Stimulated activated effector memory CD8-positive, alpha-beta T cell treated with anti-CD3 and anti-CD28 coated beads, Interleukin-12 subunit alpha, Interleukin-12 subunit beta, amount 100 ng/mL, for 72 hours (primary cell): ENCODE measurements at regions not wholly inside any gene's neighbourhood (a gene's known extent, or its start where the extent isn't known, plus 50 kb on each side); places are given as distances from the start of the nearest gene placed in this dataset.
"Not testable (repeated sequence)": the region's sequence is repeated elsewhere in the genome, so short reads cannot be mapped to it uniquely, and the experiment has no call there.

Experiments used
- ATAC-seq: fragments of 150-1000 bp; cut with Tn5 transposase; 2 replicates; pipeline ENCODE4 v1.10.0; 2021
- DNase-seq, 2 donors: peaks; one replicate each; pipeline ENCODE4 v3.0.0; 2021 to 2022; ENCODE audit warnings: low spot score in 2 of 2
- H3K27ac Mint-ChIP-seq: one replicate; pipeline ENCODE4 v1.8.0; 2022; ENCODE audit warnings: mild to moderate bottlenecking, mixed read lengths
- H3K36me3 Mint-ChIP-seq: one replicate; pipeline ENCODE4 v1.8.0; 2022; ENCODE audit warnings: mild to moderate bottlenecking, mixed read lengths
- H3K4me1 Mint-ChIP-seq: one replicate; pipeline ENCODE4 v1.8.0; 2022; ENCODE audit warnings: mixed read lengths
- H3K4me3 Mint-ChIP-seq: one replicate; pipeline ENCODE4 v1.8.0; 2022; ENCODE audit warnings: mild to moderate bottlenecking, mixed read lengths
- H3K9me3 Mint-ChIP-seq: one replicate; pipeline ENCODE4 v1.8.0; 2022; ENCODE audit warnings: mixed read lengths

DNA sequence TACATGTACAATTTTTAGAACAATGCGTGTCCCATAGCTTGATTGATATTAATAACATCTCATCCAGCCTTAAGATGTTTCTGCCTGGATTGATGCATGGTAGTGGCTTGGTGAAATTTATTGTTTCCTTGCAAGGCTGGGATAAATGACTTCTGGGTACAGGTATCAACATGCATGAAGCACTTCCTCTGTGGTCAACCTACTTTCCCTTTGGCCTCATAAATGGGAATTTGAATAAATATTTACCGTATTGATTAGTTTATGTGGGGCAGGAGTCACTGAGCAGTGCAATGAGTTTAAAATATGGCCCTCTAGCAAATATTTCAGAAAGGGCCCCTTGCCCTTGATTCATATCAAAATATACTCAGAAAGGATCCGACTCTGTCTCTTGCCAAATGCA, 83.9 kb upstream of the KCNE2 start:
- peaks cover 4% of the 10 kb centered on the region for H3K9me3 Mint-ChIP-seq
- H3K36me3 Mint-ChIP-seq = no peaks in the 10 kb centered on the region
- no peak for ATAC-seq
- peak overlapping the region; percentile 32 for H3K27ac Mint-ChIP-seq
- peaks cover 20% of the 10 kb centered on the region for H3K4me1 Mint-ChIP-seq
- H3K4me3 Mint-ChIP-seq = no peak overlapping the region
- no peak for DNase-seq

DNA sequence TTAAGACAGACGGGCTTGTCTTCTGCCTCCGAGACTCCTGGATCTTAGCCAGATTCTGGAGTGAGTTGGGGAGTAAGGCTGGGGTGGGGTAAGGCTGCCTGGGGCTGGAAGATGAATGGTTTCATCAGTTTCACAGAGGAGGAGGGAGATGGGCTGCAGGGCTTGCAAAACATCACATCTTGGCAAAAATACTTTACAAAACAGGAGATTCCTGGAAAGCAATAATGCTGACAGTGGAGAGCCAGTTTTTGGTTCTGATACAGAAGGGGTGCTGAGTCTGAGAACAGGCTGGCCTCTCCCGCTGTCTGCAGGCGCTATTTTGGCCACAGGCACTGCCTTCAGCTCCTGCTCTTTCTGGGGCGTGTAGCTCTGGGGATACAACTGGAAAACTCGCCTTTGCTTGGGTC, 83.4 kb upstream of the KCNE2 start:
- Mint-ChIP-seq H3K27ac (peak overlapping the region; percentile 32), H3K36me3 (no peaks in the 10 kb centered on the region), H3K4me3 (no peak overlapping the region), H3K4me1 (peaks cover 20% of the 10 kb centered on the region), H3K9me3 (peaks cover 4% of the 10 kb centered on the region)
- no peak for ATAC-seq
- no peak for DNase-seq

DNA sequence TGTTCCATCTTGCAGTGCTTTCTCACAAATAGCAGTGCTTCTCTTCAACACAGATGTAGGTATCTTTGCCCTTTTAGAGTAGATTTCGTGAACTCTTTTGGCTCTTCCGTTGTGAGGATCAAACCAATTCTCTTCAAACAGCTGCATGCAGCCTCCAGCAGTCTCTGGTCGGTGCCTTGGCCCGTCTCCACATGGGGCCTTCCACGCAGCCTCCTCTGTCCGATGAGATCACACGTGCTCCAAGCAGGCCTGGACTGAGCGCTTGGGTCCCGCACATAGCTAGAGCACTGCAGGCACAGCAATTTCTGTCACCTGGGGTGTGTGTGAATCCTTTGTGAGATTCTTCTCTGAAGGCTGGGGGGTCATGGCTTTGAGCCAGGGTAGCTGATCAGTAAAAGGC, 82.8 kb upstream of the KCNE2 start:
- peaks cover 20% of the 10 kb centered on the region for H3K4me1 Mint-ChIP-seq
- DNase-seq = no peak

DNA sequence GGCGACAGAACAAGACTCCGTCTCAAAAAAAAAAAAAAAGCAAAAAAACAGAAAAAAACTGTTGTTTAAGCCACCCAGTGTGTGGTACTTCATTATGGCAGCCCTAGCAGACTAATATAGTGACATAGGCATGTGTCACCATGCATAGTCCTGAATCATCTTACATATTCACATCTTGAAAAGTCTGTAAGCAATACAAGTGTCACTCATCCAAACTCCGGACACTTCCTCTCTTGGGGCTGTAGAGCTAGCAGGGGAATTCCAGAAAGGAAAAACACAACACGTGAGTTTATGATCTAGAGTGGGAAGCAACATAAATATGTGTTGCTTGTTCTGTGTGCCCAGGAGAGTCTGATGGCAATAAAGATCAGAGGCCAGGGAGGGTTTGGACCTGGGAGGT, 81.6 kb upstream of the KCNE2 start:
- Mint-ChIP-seq H3K4me3 (no peak overlapping the region), H3K9me3 (peaks cover 3% of the 10 kb centered on the region), H3K4me1 (peaks cover 10% of the 10 kb centered on the region), H3K36me3 (no peaks in the 10 kb centered on the region), H3K27ac (peak overlapping the region; percentile 37)
- DNase-seq (no peak), ATAC-seq (peak; percentile 98)

More for the DNA sequence above, 82.8 kb upstream of the KCNE2 start:
- H3K36me3 Mint-ChIP-seq = no peaks in the 10 kb centered on the region
- H3K9me3 Mint-ChIP-seq = peaks cover 4% of the 10 kb centered on the region
- H3K4me3 Mint-ChIP-seq = no peak overlapping the region
- H3K27ac Mint-ChIP-seq = peak overlapping the region; percentile 32
- ATAC-seq = no peak

DNA sequence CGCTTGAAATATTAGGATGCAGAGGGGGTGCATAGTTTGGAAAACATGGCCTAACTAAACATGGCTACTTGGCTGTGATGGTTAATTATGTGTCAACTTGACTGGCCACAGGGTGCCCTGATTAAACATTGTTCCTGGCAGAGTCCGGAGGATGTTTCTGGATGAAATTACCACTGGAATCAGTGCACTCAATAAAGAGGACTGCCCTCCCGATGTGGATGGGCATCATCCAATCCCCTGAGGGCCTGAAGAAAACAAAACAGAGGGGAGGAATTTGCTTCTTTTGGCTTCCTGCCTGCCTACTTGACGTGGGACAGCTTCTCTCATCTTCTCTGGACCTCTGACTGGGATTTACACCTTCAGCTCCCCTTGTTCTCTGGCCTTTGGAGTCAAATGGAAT, 79.1 kb upstream of the KCNE2 start:
- Mint-ChIP-seq H3K4me3 (no peak overlapping the region), H3K9me3 (peaks cover 13% of the 10 kb centered on the region)

DNA sequence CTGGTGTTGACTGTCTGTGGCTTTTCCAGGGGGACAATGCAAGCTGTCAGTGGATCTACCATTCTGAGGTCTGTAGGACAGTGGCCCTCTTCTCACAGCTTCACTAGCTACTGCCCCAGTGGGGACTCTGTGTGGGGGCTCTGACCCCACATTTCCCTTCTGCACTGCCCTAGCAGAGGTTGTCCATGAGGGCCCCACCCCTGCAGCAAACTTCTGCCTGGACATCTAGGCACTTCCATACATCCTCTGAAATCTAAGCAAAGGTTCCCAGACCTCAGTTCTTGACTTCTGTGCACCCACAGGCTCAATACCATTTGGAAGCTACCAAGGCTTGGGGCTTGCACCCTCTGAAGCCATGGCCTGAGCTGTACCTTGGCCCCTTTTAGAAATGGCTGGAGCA, 75.8 kb upstream of the KCNE2 start:
- not testable (repeated sequence) for H3K36me3 Mint-ChIP-seq, H3K4me3 Mint-ChIP-seq, H3K4me1 Mint-ChIP-seq, ATAC-seq, H3K27ac Mint-ChIP-seq, DNase-seq
- H3K9me3 Mint-ChIP-seq = peaks cover 13% of the 10 kb centered on the region

More for the DNA sequence above, 79.1 kb upstream of the KCNE2 start:
- Mint-ChIP-seq H3K36me3 (no peaks in the 10 kb centered on the region), H3K4me1 (peaks cover 7% of the 10 kb centered on the region), H3K27ac (no peak overlapping the region)
- DNase-seq (no peak), ATAC-seq (no peak)

DNA sequence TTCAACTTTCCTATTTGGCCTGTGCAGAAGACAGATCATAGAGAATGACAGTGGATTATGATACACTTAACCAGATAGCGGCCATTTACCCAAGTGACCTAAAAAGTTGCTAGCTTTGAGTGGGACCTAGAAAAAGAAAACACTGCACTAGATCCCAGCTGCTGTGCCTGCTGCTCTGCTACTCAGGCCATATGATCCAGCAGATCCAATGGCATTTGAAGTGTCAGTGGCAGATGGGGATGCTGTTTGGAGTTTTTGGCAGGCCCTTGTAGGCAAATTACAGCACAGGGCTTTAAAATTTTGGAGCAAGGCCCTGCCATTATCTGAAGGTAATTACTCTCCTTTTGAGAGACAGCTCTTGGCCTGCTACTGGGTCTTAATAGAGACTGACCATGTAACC, 74.0 kb upstream of the KCNE2 start:
- Mint-ChIP-seq H3K36me3 (no peaks in the 10 kb centered on the region), H3K27ac (no peak overlapping the region), H3K4me3 (no peak overlapping the region), H3K9me3 (peaks cover 13% of the 10 kb centered on the region), H3K4me1 (no peaks in the 10 kb centered on the region)
- ATAC-seq = no peak
- no peak for DNase-seq

DNA sequence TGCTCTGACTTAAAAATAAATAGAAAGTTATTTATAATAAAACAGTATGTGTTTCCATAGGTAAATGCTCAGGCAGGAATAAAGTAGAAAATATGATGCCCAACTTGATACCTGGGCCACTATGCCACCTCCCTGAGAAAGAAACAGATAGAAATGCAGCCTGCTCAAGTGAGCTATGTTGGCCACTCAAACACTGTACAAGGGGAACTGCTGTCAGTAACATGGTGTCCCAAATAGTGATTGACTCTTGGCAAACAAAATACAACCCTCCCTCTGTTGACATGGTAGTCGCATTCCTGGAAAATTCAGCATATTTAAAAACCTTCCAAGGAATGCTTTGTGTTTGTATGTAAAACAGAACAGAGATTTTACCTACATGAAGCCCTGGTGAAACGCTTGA, 66.9 kb upstream of the KCNE2 start:
- H3K36me3 Mint-ChIP-seq = no peaks in the 10 kb centered on the region
- peaks cover 3% of the 10 kb centered on the region for H3K9me3 Mint-ChIP-seq
- H3K4me1 Mint-ChIP-seq = no peaks in the 10 kb centered on the region
- H3K4me3 Mint-ChIP-seq = no peak overlapping the region
- DNase-seq (no peak), ATAC-seq (no peak)
- no peak overlapping the region for H3K27ac Mint-ChIP-seq

DNA sequence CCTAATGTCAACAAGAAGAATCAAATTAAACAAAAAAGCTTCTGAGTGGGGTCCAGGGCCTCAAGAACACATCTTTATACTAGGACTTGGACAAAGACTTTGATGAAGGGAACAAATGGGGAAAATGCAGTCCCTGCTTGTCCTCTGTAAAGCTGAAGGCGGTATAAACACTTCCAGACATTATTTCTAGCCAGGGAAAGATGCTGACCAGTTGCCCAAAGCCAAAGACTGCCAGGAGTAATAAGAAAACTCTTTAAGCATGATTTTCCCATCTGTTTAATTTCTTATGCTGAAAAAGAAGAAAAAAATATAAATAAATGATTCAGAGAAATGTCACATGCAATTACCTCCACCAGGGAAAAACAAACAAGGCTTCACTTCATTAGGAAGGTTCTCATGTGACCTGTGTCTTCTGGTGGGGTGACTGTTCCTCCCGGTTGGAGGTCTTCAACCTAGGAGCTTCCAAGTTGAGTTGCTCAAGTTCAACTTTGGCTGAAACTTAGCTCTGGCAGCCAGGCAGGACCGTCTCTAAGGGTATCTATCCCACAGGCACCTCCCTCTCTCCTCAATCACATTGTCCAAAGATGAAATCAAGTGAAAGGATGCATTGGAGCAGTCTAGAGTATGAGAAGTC, 65.2 kb upstream of the KCNE2 start:
- no peak for ATAC-seq
- peaks cover 3% of the 10 kb centered on the region for H3K9me3 Mint-ChIP-seq

DNA sequence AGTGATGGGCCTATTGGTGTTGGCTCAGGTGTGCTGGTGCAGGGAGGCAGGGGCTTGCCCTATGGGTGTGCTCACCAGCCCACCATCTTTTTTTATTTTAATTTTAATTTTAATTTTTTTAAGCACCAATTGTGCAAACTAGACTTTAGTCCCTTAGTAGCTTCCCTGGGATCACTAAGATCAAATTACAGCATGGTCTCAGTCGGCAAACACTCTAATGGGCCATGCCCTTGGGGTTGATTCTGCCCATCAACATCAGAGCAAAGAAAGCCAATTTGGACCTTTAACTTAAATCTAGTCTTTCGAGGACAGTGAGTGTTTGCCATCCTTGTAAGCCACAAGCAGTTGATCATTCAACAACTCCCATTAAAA, 64.7 kb upstream of the KCNE2 start:
- ATAC-seq (no peak), DNase-seq (no peak)
- Mint-ChIP-seq H3K27ac (no peak overlapping the region), H3K36me3 (no peaks in the 10 kb centered on the region), H3K4me1 (no peaks in the 10 kb centered on the region), H3K9me3 (peaks cover 3% of the 10 kb centered on the region), H3K4me3 (no peak overlapping the region)

More for the DNA sequence above, 65.2 kb upstream of the KCNE2 start:
- DNase-seq = no peak
- Mint-ChIP-seq H3K27ac (no peak overlapping the region), H3K4me3 (no peak overlapping the region), H3K4me1 (no peaks in the 10 kb centered on the region), H3K36me3 (no peaks in the 10 kb centered on the region)

DNA sequence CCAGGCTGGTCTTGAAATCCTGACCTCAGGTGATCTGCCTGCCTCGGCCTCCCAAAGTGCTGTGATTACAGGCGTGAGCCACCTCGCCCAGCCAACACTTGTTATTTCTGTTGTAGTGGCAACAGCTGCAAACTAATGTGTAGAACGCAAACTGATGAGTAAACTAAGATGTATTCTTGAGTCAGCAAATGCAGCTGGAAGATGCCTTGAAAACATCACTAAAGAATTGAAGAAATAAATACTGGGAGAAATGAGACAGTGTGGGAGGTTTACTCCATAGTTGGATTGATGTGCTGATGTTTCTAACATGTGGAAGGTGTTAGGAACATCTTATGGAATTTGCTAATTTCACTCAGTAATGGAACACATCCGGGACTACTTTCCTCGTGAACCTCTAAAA, 61.3 kb upstream of the KCNE2 start:
- no peak overlapping the region for H3K4me3 Mint-ChIP-seq
- H3K4me1 Mint-ChIP-seq = no peaks in the 10 kb centered on the region
- no peaks in the 10 kb centered on the region for H3K36me3 Mint-ChIP-seq
- ATAC-seq (no peak), DNase-seq (no peak)
- H3K27ac Mint-ChIP-seq = no peak overlapping the region
- H3K9me3 Mint-ChIP-seq = peaks cover 3% of the 10 kb centered on the region

DNA sequence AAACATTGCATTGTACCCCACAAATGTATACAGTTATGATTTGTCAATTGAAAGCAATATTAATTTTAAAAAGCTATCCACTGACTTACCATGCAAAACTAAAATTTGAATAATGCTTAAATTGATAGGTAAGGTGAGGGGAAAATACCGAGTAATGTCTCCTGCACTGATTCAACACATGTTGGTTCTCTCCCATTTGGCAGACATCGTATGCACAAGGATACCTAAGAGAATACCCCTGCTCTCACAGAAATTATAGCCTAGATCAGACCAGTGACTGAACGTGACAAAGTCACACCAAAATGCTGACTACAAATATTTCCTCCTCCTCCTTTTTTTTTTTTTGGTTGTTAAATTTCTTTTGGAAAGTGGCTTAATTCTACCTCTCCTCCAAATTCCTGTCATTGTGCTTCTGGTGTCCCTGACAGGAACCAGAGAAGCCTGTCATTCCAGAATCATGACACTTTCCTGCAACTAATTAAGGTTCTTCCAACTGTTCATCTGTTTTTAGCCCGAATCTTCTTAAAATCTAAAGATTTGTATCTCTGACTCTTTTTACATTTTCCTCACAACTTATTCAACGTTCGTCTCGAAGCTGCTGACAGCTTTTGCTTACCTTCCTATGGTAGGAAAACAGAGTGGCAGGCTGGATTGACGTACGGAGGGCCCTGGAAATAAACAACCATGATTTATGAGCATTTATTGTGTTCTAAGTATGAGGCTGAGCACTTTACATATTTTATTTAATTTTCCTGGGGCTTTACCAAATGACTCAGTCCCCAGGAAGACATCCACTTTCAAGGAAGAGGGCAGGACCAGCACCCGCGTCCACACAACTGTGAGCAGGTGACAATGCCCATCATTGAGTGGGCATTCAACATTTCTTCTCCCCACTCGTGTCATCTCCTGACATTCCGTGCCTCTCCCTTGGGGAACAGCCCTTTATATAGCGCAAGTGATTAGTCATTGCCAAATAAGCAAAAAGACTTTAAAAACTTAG, 57.9 kb upstream of the KCNE2 start:
- Mint-ChIP-seq H3K4me1 (no peaks in the 10 kb centered on the region), H3K4me3 (no peak overlapping the region), H3K27ac (no peak overlapping the region), H3K36me3 (no peaks in the 10 kb centered on the region), H3K9me3 (peaks cover 3% of the 10 kb centered on the region)
- no peak for DNase-seq
- no peak for ATAC-seq

DNA sequence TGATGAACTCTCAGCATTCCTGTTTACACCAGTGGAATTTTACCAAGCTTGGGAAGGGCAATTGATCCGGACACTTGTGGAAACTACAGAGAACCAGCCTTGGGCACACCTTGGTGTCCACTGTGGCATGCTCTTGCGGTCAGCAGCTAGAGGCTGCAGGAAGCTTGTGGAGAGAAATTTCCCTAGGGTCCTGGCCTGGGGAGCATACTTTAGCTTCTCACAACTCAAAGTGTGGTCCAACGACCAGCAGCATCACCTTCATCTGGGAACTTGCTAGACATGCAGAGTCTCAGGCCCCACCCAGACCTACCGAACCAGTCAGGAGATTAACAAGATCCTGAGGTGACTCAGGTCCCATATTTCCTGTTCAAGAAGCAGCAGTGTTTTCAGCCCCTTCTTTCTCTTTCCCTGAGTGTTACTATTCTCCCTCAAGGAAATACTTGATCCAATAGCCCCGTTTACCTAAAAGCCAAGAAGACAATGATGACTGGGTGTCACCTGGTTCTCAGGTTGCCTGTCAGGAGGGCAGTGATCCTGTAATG, 55.7 kb upstream of the KCNE2 start:
- H3K4me3 Mint-ChIP-seq = no peak overlapping the region
- H3K9me3 Mint-ChIP-seq = no peaks in the 10 kb centered on the region
- DNase-seq (no peak), ATAC-seq (no peak)
- no peaks in the 10 kb centered on the region for H3K36me3 Mint-ChIP-seq
- H3K27ac Mint-ChIP-seq = no peak overlapping the region
- H3K4me1 Mint-ChIP-seq = no peaks in the 10 kb centered on the region

DNA sequence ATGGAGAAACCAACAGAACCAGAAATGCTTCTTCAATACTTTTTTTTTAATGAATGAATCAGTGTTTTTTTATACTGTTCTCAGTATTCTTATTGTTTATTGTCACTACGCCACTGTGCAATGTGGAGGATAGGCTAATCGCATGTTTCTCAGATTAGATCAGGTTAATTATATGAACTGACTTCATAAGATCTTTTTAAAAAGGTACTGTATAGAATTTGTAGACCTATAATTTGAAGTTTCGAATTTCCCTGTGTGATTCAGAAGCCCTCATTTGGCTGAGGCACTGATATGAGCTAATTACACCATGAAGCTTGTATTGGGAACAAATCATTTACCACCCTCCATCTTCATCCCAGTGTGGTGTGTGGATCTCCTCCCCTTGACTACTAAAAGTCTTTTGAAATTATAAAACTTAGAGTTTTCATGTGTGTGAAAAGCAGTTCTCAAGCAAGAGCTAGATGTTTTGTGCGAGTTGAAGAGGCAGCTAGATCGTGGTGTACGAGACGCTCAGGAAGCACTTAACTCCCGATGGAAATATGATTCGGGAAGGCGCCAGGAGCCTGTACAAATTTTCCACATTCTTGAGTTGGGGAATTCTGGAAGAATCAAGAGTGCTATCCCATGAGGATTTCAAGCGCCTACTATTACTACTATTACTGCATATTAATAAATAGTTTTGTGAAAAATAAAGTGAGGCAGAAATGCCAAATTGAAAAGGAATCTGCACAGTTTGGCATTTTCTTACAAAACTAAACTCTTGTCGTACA, 52.1 kb upstream of the KCNE2 start:
- Mint-ChIP-seq H3K4me3 (no peak overlapping the region), H3K27ac (no peak overlapping the region), H3K36me3 (no peaks in the 10 kb centered on the region), H3K4me1 (no peaks in the 10 kb centered on the region), H3K9me3 (no peaks in the 10 kb centered on the region)
- no peak for DNase-seq
- ATAC-seq = no peak

DNA sequence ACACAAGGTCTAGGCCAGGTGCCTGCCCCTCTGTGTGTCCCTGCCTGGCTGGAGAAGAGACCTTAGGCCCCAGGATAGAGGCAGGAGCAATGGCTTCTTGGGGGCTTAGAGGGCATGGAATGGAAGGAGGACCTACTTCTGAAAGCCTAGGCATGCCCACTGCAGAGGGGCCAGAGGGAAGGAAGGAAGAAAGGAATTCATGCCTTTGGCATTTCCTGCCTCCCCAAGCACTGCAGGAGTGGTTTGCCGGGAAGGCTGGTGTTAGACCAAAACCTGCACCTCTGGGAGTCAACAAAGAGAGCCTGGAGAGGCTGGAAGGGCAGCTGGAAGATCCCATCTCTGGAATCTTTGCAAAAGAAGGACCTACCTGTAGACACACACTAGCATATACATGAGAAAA, 50.7 kb upstream of the KCNE2 start:
- Mint-ChIP-seq H3K27ac (no peak overlapping the region), H3K36me3 (no peaks in the 10 kb centered on the region), H3K4me1 (no peaks in the 10 kb centered on the region), H3K4me3 (no peak overlapping the region), H3K9me3 (no peaks in the 10 kb centered on the region)
- ATAC-seq = no peak
- no peak for DNase-seq
